ENCODE measurements at regions not wholly inside any gene's neighbourhood (a gene's known extent, or its start where the extent isn't known, plus 50 kb on each side); places are given as distances from the start of the nearest gene placed in this dataset. TPM values are rescaled to one million over a fixed set of nuclear protein-coding genes. Genes with fewer than 3 reads are reported as not detected.

GRCh38 chr15:91790836-91791235 is 62.7 kb upstream of the SLCO3A1 start:
- no peak for DNase-seq (ENCODE audit: low read depth)
- no peak overlapping the region for H3K4me3 ChIP-seq (ENCODE audit: low read depth, low read length)
- TF ChIP-seq CTCF (IDR thresholded peaks at IDR 0.05; ENCODE audit: insufficient read depth, low read depth, low read length), result no peak

GRCh38 chr15:91793771-91794170 is 59.7 kb upstream of the SLCO3A1 start:
- TF ChIP-seq CTCF (IDR thresholded peaks at IDR 0.05; ENCODE audit: insufficient read depth, low read depth, low read length), result no peak
- DNase-seq (ENCODE audit: low read depth), result no peak
- H3K4me3 ChIP-seq (ENCODE audit: low read depth, low read length), result no peak overlapping the region

- no peak for TF ChIP-seq CTCF (IDR thresholded peaks at IDR 0.05; ENCODE audit: insufficient read depth, low read depth, low read length)
- no peak for DNase-seq (ENCODE audit: low read depth)
- no peak overlapping the region for H3K4me3 ChIP-seq (ENCODE audit: low read depth, low read length)
These were observed 58.3 kb upstream of the SLCO3A1 start for GRCh38 chr15:91795235-91795634.

GRCh38 chr15:91801836-91802534 is 51.5 kb upstream of the SLCO3A1 start:
- no peak overlapping the region for H3K4me3 ChIP-seq (ENCODE audit: low read depth, low read length)
- no peak for DNase-seq (ENCODE audit: low read depth)
- no peak for TF ChIP-seq CTCF (IDR thresholded peaks at IDR 0.05; ENCODE audit: insufficient read depth, low read depth, low read length)

GRCh38 chr15:91803260-91803659 is 50.2 kb upstream of the SLCO3A1 start:
- TF ChIP-seq CTCF (IDR thresholded peaks at IDR 0.05; ENCODE audit: insufficient read depth, low read depth, low read length), result no peak
- no peak for DNase-seq (ENCODE audit: low read depth)
- H3K4me3 ChIP-seq (ENCODE audit: low read depth, low read length), result no peak overlapping the region

Small RNA genes lying in the stretch of these regions (small RNA-seq; reads per million reads assigned to genes)
- not detected for gene AC107958.1

All from fibroblast of villous mesenchyme (primary cell).